Gastroesophageal sphincter (tissue), 4 donors: ENCODE measurements at regions not wholly inside any gene's neighbourhood (a gene's known extent, or its start where the extent isn't known, plus 50 kb on each side); places are given as distances from the start of the nearest gene placed in this dataset.

ENCODE experiments used
- ATAC-seq: fragments of 150-250 bp; one replicate; pipeline ENCODE4 v1.9.1; 2016; ENCODE audit warnings: mild to moderate bottlenecking, moderate library complexity
- H3K27ac ChIP-seq, 4 donors: fragments of 200-600 bp; sonication (generic) in 3 of 4; 1 replicate in 3 of 4; 2 replicates in 1 of 4; pipeline ENCODE4 v1.5.1; 2016 to 2019
- H3K27me3 ChIP-seq: fragments of 200-600 bp; sonication (generic); one replicate; pipeline ENCODE4 v1.5.1; 2019
- H3K36me3 ChIP-seq, 2 donors: fragments of 200-600 bp; sonication (generic); one replicate each; pipeline ENCODE4 v1.5.1; 2019; ENCODE audit warnings: control low read depth in 1 of 2
- H3K4me1 ChIP-seq, 3 donors: fragments of 200-600 bp; sonication (generic); 1 replicate in 2 of 3; 2 replicates in 1 of 3; pipeline ENCODE4 v1.5.1; 2016 to 2019; ENCODE audit warnings: control low read depth in 2 of 3
- H3K4me3 ChIP-seq, 2 donors: fragments of 200-600 bp; sonication (generic); one replicate each; pipeline ENCODE4 v1.5.1; 2019; ENCODE audit warnings: mild to moderate bottlenecking in 1 of 2, moderate library complexity in 1 of 2
- H3K9me3 ChIP-seq, 3 donors: fragments of 200-600 bp; sonication (generic); one replicate each; pipeline ENCODE4 v1.5.1; 2017 to 2019; ENCODE audit warnings: control low read depth in 2 of 3
- CTCF ChIP-seq, 4 experiments: fragments of 200-600 bp in 2 of 4; fragments of 450-650 bp in 2 of 4; sonication (generic) in 1 of 4; IDR thresholded peaks; one replicate each; pipeline ENCODE4 v1.5.1; 2017 to 2019; ENCODE audit warnings: antibody characterized with exemption in 4 of 4, mild to moderate bottlenecking in 2 of 4, moderate library complexity in 2 of 4
- EP300 ChIP-seq: sonication (generic); formaldehyde crosslinking; IDR thresholded peaks from one replicate; pipeline ENCODE4 v1.6.1; 2017; ENCODE audit warnings: antibody characterized with exemption, mild to moderate bottlenecking
- POLR2A ChIP-seq, 2 donors: fragments of 450-650 bp; IDR thresholded peaks; one replicate each; pipeline ENCODE4 v1.6.1; 2017; ENCODE audit warnings: antibody characterized with exemption in 2 of 2, mild to moderate bottlenecking in 2 of 2, moderate library complexity in 1 of 2
- POLR2AphosphoS5 ChIP-seq: sonication (generic); formaldehyde crosslinking; IDR thresholded peaks from one replicate; pipeline ENCODE4 v1.6.1; 2017; ENCODE audit warnings: antibody characterized with exemption
- WGBS, 2 donors: methylation state at CpG; one replicate each; pipeline ENCODE4 v1.1.5; 2018; ENCODE audit warnings: low coverage in 1 of 2; 5-methylcytosine and 5-hydroxymethylcytosine counted together

- TF ChIP-seq POLR2AphosphoS5 (no peak), CTCF (IDR thresholded peaks at IDR 0.05) (no peak), POLR2A (IDR thresholded peaks at IDR 0.05) (no peak)
- Histone ChIP-seq H3K36me3 (no peaks in the 10 kb centered on the region), H3K4me3 (no peak overlapping the region), H3K4me1 (no peaks in the 10 kb centered on the region), H3K27me3 (no peaks in the 10 kb centered on the region), H3K9me3 (no peaks in the 10 kb centered on the region), H3K27ac (no peak overlapping the region)
- ATAC-seq: no peak
- 48 to 60% methylated on average over 3 of the region's 3 CpGs for WGBS, 2 donors
These were observed 229.0 kb downstream of the SOX2 start for GRCh38 chr3:181940703-181941102.

GRCh38 chr3:181941250-181941649 lies 229.5 kb downstream of the SOX2 start:
- H3K4me3 ChIP-seq: no peak overlapping the region
- no peak for ATAC-seq
- WGBS, 2 donors: 16 to 19% methylated on average over 5 of the region's 5 CpGs
- no peak overlapping the region for H3K27ac ChIP-seq
- TF ChIP-seq POLR2A (IDR thresholded peaks at IDR 0.05) (no peak), CTCF (IDR thresholded peaks at IDR 0.05) (no peak), POLR2AphosphoS5 (no peak), EP300 (no peak)
- H3K36me3 ChIP-seq: no peaks in the 10 kb centered on the region
- no peaks in the 10 kb centered on the region for H3K9me3 ChIP-seq
- no peaks in the 10 kb centered on the region for H3K27me3 ChIP-seq
- no peaks in the 10 kb centered on the region for H3K4me1 ChIP-seq

GRCh38 chr3:181943285-181943684 lies 231.6 kb downstream of the SOX2 start:
- TF ChIP-seq POLR2AphosphoS5 (no peak), EP300 (no peak), CTCF (IDR thresholded peaks at IDR 0.05) (no peak), POLR2A (IDR thresholded peaks at IDR 0.05) (no peak)
- Histone ChIP-seq H3K27me3 (no peaks in the 10 kb centered on the region), H3K27ac (no peak overlapping the region), H3K9me3 (no peaks in the 10 kb centered on the region), H3K36me3 (no peaks in the 10 kb centered on the region), H3K4me1 (no peaks in the 10 kb centered on the region), H3K4me3 (no peak overlapping the region)
- 19 to 35% methylated on average over 6 of the region's 6 CpGs for WGBS, 2 donors
- no peak for ATAC-seq

- Histone ChIP-seq H3K9me3 (no peaks in the 10 kb centered on the region), H3K36me3 (no peaks in the 10 kb centered on the region), H3K4me1 (no peaks in the 10 kb centered on the region), H3K27ac (no peak overlapping the region), H3K27me3 (no peaks in the 10 kb centered on the region), H3K4me3 (no peak overlapping the region)
- no peak for TF ChIP-seq POLR2AphosphoS5
- no peak for TF ChIP-seq CTCF (IDR thresholded peaks at IDR 0.05)
- no peak for TF ChIP-seq EP300
- 33% methylated on average over 1 of the region's 1 CpG; no CpG with 5 or more reads in 1 of the 2 donors for WGBS, 2 donors
- ATAC-seq: no peak
These were observed 235.9 kb downstream of the SOX2 start for GRCh38 chr3:181947606-181948005.

GRCh38 chr3:181948286-181948685 lies 236.6 kb downstream of the SOX2 start:
- Histone ChIP-seq H3K9me3 (no peaks in the 10 kb centered on the region), H3K4me1 (no peaks in the 10 kb centered on the region), H3K36me3 (no peaks in the 10 kb centered on the region), H3K4me3 (no peak overlapping the region), H3K27me3 (no peaks in the 10 kb centered on the region), H3K27ac (no peak overlapping the region)
- TF ChIP-seq CTCF (IDR thresholded peaks at IDR 0.05) (no peak), POLR2A (IDR thresholded peaks at IDR 0.05) (no peak), POLR2AphosphoS5 (no peak)
- no peak for ATAC-seq
- WGBS, 2 donors: 68 to 94% methylated on average over 2 of the region's 2 CpGs
